ENCODE measurements at regions not wholly inside any gene's neighbourhood (a gene's known extent, or its start where the extent isn't known, plus 50 kb on each side); places are given as distances from the start of the nearest gene placed in this dataset.

- no peak for DNase-seq (ENCODE audit: low read depth in 1 of 2, low spot score in 1 of 2)
- no peaks in the 10 kb centered on the region for H3K9me3 ChIP-seq
- H3K4me2 ChIP-seq: no peak overlapping the region
- CTCF ChIA-PET: no interaction called here
- no peaks in the 10 kb centered on the region for H3K4me1 ChIP-seq
- TF ChIP-seq, protein P1, sequence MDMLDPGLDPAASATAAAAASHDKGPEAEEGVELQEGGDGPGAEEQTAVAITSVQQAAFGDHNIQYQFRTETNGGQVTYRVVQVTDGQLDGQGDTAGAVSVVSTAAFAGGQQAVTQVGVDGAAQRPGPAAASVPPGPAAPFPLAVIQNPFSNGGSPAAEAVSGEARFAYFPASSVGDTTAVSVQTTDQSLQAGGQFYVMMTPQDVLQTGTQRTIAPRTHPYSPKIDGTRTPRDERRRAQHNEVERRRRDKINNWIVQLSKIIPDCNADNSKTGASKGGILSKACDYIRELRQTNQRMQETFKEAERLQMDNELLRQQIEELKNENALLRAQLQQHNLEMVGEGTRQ (IDR thresholded peaks at IDR 0.05): no peak
- TF ChIP-seq HES2 (IDR thresholded peaks at IDR 0.05): no peak
- TF ChIP-seq CHD2 (IDR thresholded peaks at IDR 0.05; ENCODE audit: low read length, partially characterized antibody): no peak
- TF ChIP-seq ZC3H11A (IDR thresholded peaks at IDR 0.05): no peak
- no peak for TF ChIP-seq GATA3 (IDR thresholded peaks at IDR 0.05; ENCODE audit: borderline replicate concordance)
- TF ChIP-seq, protein P2, sequence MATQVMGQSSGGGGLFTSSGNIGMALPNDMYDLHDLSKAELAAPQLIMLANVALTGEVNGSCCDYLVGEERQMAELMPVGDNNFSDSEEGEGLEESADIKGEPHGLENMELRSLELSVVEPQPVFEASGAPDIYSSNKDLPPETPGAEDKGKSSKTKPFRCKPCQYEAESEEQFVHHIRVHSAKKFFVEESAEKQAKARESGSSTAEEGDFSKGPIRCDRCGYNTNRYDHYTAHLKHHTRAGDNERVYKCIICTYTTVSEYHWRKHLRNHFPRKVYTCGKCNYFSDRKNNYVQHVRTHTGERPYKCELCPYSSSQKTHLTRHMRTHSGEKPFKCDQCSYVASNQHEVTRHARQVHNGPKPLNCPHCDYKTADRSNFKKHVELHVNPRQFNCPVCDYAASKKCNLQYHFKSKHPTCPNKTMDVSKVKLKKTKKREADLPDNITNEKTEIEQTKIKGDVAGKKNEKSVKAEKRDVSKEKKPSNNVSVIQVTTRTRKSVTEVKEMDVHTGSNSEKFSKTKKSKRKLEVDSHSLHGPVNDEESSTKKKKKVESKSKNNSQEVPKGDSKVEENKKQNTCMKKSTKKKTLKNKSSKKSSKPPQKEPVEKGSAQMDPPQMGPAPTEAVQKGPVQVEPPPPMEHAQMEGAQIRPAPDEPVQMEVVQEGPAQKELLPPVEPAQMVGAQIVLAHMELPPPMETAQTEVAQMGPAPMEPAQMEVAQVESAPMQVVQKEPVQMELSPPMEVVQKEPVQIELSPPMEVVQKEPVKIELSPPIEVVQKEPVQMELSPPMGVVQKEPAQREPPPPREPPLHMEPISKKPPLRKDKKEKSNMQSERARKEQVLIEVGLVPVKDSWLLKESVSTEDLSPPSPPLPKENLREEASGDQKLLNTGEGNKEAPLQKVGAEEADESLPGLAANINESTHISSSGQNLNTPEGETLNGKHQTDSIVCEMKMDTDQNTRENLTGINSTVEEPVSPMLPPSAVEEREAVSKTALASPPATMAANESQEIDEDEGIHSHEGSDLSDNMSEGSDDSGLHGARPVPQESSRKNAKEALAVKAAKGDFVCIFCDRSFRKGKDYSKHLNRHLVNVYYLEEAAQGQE (IDR thresholded peaks at IDR 0.05): no peak
- no peak for TF ChIP-seq MYC (IDR thresholded peaks at IDR 0.05; ENCODE audit: borderline replicate concordance, low read length)
- TF ChIP-seq HEYL (CRISPR knock-in tag; IDR thresholded peaks at IDR 0.05): no peak
- no peak for TF ChIP-seq JUNB (IDR thresholded peaks at IDR 0.05)
- no peak for TF ChIP-seq E2F6 (IDR thresholded peaks at IDR 0.05; ENCODE audit: borderline replicate concordance, low read depth)
- TF ChIP-seq NPAS2 (CRISPR knock-in tag; IDR thresholded peaks at IDR 0.05; ENCODE audit: borderline replicate concordance): no peak
- TF ChIP-seq FOSL2 (IDR thresholded peaks at IDR 0.05): no peak
- TF ChIP-seq FOSL2 (CRISPR knock-in tag; IDR thresholded peaks at IDR 0.05): no peak
- no peak for TF ChIP-seq ZNF302 (CRISPR knock-in tag; IDR thresholded peaks at IDR 0.05)
- no peak for TF ChIP-seq RNF2 (IDR thresholded peaks at IDR 0.05; ENCODE audit: borderline replicate concordance, low read depth)
- no peak for TF ChIP-seq ESRRA (IDR thresholded peaks at IDR 0.05; ENCODE audit: borderline replicate concordance, low read length)
- H3K27ac ChIP-seq: no peak overlapping the region
- 5% methylated on average over 4 of the region's 5 CpGs for WGBS (ENCODE audit: missing lambda C conversion rate)
- ATAC-seq: no peak
- no peak for FAIRE-seq
- no peak overlapping the region for H3K4me3 ChIP-seq
- POLR2A ChIA-PET: no interaction called here
These were observed 450.2 kb upstream of the MBL2 start for GRCh38 chr10:53222806-53223205.

DNA sequence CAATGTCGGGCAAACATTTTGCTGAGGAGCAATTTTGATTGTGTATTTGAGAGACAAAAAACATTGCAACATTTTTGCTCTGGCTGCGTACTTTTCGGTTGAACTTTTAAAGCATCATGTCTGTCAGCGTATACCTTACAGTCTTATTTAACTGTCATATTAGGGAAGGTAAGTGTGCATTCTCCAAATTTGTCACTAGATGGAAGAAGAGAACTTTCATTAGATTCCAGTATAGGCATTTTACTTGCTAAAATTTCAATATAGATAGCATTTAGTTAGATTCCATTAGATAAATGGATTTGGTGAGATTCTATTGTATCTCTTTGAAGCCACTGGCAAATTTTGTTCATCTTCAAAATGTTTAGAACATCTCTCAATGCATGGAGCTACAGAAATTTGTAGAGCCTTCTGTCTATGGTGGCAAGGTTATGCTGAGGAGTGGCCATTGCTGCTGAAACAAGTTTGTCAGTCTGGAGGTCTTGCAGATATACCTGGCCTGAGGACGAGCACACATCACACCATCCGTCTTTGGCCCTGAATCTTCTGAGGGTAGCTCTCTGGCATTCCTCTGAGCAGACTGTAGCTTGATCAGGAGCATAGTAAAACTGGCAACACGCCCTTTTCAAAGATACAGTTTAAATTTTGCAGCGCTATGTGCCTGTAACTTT is 437.5 kb upstream of the MBL2 start:
- no peak overlapping the region for H3K4me2 ChIP-seq
- peak in 1 of 2 experiments; percentile 17 for DNase-seq (ENCODE audit: low read depth in 1 of 2, low spot score in 1 of 2)
- CTCF ChIA-PET: no interaction called here

More for the DNA sequence above, 437.5 kb upstream of the MBL2 start:
- Histone ChIP-seq H3K9me3 (no peaks in the 10 kb centered on the region), H3K4me1 (no peaks in the 10 kb centered on the region), H3K27ac (no peak overlapping the region), H3K4me3 (no peak overlapping the region)
- POLR2A ChIA-PET: no interaction called here
- peak in 1 of 2 experiments; percentile 20; a peak in 2 of 5 replicates for TF ChIP-seq RAD21 (conservative IDR thresholded peaks at IDR 0.05 in 1 of 2, IDR thresholded peaks at IDR 0.05 in 1 of 2)
- no peak for TF ChIP-seq PBX3 (IDR thresholded peaks at IDR 0.05)
- FAIRE-seq: no peak
- 24% methylated on average over 8 of the region's 8 CpGs for WGBS (ENCODE audit: missing lambda C conversion rate)
- no peak for ATAC-seq

Data from A549 (cell line).